H9 (cell line): ENCODE measurements at regions not wholly inside any gene's neighbourhood (a gene's known extent, or its start where the extent isn't known, plus 50 kb on each side); places are given as distances from the start of the nearest gene placed in this dataset.

ENCODE experiments used
- DNase-seq: peaks from one replicate; pipeline ENCODE4 v3.0.0-alpha.2; 2017
- H2AFZ ChIP-seq: one replicate; pipeline ENCODE4 v1.6.1; 2013; ENCODE audit warnings: mild to moderate bottlenecking, low read length, control low read depth, moderate library complexity
- H2AK5ac ChIP-seq: 2 replicates; pipeline ENCODE4 v1.6.1; 2013; ENCODE audit warnings: low read length, control low read depth, mixed read lengths; ENCODE audit not compliant: insufficient read length
- H2BK120ac ChIP-seq: one replicate; pipeline ENCODE4 v1.6.1; 2013; ENCODE audit warnings: low read depth, mild to moderate bottlenecking, low read length, control low read depth, inconsistent platforms; ENCODE audit not compliant: poor library complexity, severe bottlenecking
- H2BK12ac ChIP-seq: 2 replicates; pipeline ENCODE4 v1.6.1; 2013; ENCODE audit warnings: low read length, control low read depth, mixed read lengths, low read depth; ENCODE audit not compliant: insufficient read length
- H2BK15ac ChIP-seq: 2 replicates; pipeline ENCODE4 v1.6.1; 2013; ENCODE audit warnings: low read depth, low read length, control low read depth
- H2BK20ac ChIP-seq: one replicate; pipeline ENCODE4 v1.6.1; 2013; ENCODE audit warnings: low read depth, mild to moderate bottlenecking, low read length, control low read depth, inconsistent platforms; ENCODE audit not compliant: poor library complexity, severe bottlenecking
- H2BK5ac ChIP-seq: 2 replicates; pipeline ENCODE4 v1.6.1; 2013; ENCODE audit warnings: low read length, control low read depth, mixed read lengths; ENCODE audit not compliant: insufficient read length
- H3K14ac ChIP-seq: 2 replicates; pipeline ENCODE4 v1.6.1; 2013; ENCODE audit warnings: low read length, control low read depth; ENCODE audit not compliant: insufficient read depth
- H3K18ac ChIP-seq: 2 replicates; pipeline ENCODE4 v1.6.1; 2013; ENCODE audit warnings: low read depth, mild to moderate bottlenecking, mixed read lengths, low read length, control low read depth; ENCODE audit not compliant: insufficient read length
- H3K23ac ChIP-seq: 2 replicates; pipeline ENCODE4 v1.6.1; 2013; ENCODE audit warnings: low read length, control low read depth, mixed read lengths, low read depth; ENCODE audit not compliant: insufficient read length
- H3K23me2 ChIP-seq: 2 replicates; pipeline ENCODE4 v1.6.1; 2013; ENCODE audit warnings: low read depth, mild to moderate bottlenecking, mixed read lengths, low read length, control low read depth; ENCODE audit not compliant: insufficient read length, poor library complexity, severe bottlenecking
- H3K27ac ChIP-seq: 2 replicates; pipeline ENCODE4 v1.5.1; 2013; ENCODE audit warnings: low read length, control low read depth, mixed read lengths, low read depth; ENCODE audit not compliant: insufficient read length
- H3K27me3 ChIP-seq: 2 replicates; pipeline ENCODE4 v1.6.1; 2013; ENCODE audit warnings: low read length, control low read depth, inconsistent platforms; ENCODE audit not compliant: insufficient read depth
- H3K4ac ChIP-seq: 2 replicates; pipeline ENCODE4 v1.6.1; 2013; ENCODE audit warnings: low read depth, mild to moderate bottlenecking, control low read depth, inconsistent platforms, low read length, moderate library complexity
- H3K4me1 ChIP-seq: 2 replicates; pipeline ENCODE4 v1.6.1; 2013; ENCODE audit warnings: low read length, control low read depth, inconsistent platforms; ENCODE audit not compliant: insufficient read depth
- H3K4me2 ChIP-seq: 2 replicates; pipeline ENCODE4 v1.6.1; 2013; ENCODE audit warnings: low read length, control low read depth, mixed read lengths; ENCODE audit not compliant: insufficient read length, insufficient read depth
- H3K56ac ChIP-seq: 2 replicates; pipeline ENCODE4 v1.6.1; 2013; ENCODE audit warnings: low read depth, mild to moderate bottlenecking, mixed read lengths, low read length, control low read depth; ENCODE audit not compliant: insufficient read length
- H3K79me1 ChIP-seq: 2 replicates; pipeline ENCODE4 v1.6.1; 2013; ENCODE audit warnings: low read depth, mild to moderate bottlenecking, moderate library complexity, low read length, control low read depth, inconsistent platforms; ENCODE audit not compliant: insufficient read depth, poor library complexity, severe bottlenecking
- H3K79me2 ChIP-seq: 2 replicates; pipeline ENCODE4 v1.6.1; 2013; ENCODE audit warnings: low read length, control low read depth, inconsistent platforms; ENCODE audit not compliant: insufficient read depth
- H3K9ac ChIP-seq: 2 replicates; pipeline ENCODE4 v1.6.1; 2013; ENCODE audit warnings: low read length, control low read depth, mixed read lengths; ENCODE audit not compliant: insufficient read length; ENCODE audit errors: extremely low read depth
- H3K9me3 ChIP-seq: one replicate; pipeline ENCODE4 v1.6.1; 2013; ENCODE audit warnings: low read depth, low read length, inconsistent platforms; ENCODE audit not compliant: control insufficient read depth
- H3T11ph ChIP-seq: one replicate; pipeline ENCODE4 v1.6.1; 2013; ENCODE audit warnings: mild to moderate bottlenecking, low read length, control low read depth, inconsistent platforms
- H4K20me1 ChIP-seq: one replicate; pipeline ENCODE4 v1.6.1; 2013; ENCODE audit not compliant: control insufficient read depth, insufficient read length, insufficient read depth
- H4K5ac ChIP-seq: 2 replicates; pipeline ENCODE4 v1.6.1; 2013; ENCODE audit warnings: low read depth, mild to moderate bottlenecking, mixed read lengths, low read length, control low read depth; ENCODE audit not compliant: insufficient read length
- H4K8ac ChIP-seq: replicated peaks from 2 replicates; pipeline ENCODE4 v1.6.1; 2013; ENCODE audit warnings: low read length, control low read depth, mixed read lengths, low read depth; ENCODE audit not compliant: insufficient read length
- H4K91ac ChIP-seq: 2 replicates; pipeline ENCODE4 v1.6.1; 2013; ENCODE audit warnings: low read depth, mild to moderate bottlenecking, moderate library complexity, mixed read lengths, low read length, control low read depth; ENCODE audit not compliant: insufficient read length
- H3K27ac Mint-ChIP-seq, 3 experiments: 2 replicates in 2 of 3; 3 replicates in 1 of 3; pipeline ENCODE4 v1.8.0; 2020 to 2021; ENCODE audit warnings: mixed read lengths in 3 of 3, mild to moderate bottlenecking in 1 of 3, moderate library complexity in 1 of 3
- H3K27me3 Mint-ChIP-seq: 2 replicates; pipeline ENCODE4 v1.8.0; 2021; ENCODE audit warnings: low read depth, mild to moderate bottlenecking, moderate library complexity, mixed read lengths
- H3K36me3 Mint-ChIP-seq, 3 experiments: 2 replicates in 2 of 3; 3 replicates in 1 of 3; pipeline ENCODE4 v1.8.0; 2020 to 2021; ENCODE audit warnings: low read depth in 3 of 3, mixed read lengths in 3 of 3; ENCODE audit not compliant: insufficient read depth in 1 of 3
- H3K4me1 Mint-ChIP-seq, 2 experiments: 2 replicates each; pipeline ENCODE4 v1.8.0; 2020; ENCODE audit warnings: mixed read lengths in 2 of 2
- H3K4me3 Mint-ChIP-seq, 2 experiments: 2 replicates in 1 of 2; 3 replicates in 1 of 2; pipeline ENCODE4 v1.8.0; 2020 to 2021; ENCODE audit warnings: mild to moderate bottlenecking in 2 of 2, mixed read lengths in 2 of 2, moderate library complexity in 1 of 2
- H3K9me3 Mint-ChIP-seq, 2 experiments: 2 replicates in 1 of 2; 3 replicates in 1 of 2; pipeline ENCODE4 v1.8.0; 2020; ENCODE audit warnings: mild to moderate bottlenecking in 2 of 2, mixed read lengths in 2 of 2, moderate library complexity in 1 of 2
- CTCF ChIP-seq: fragments of 200-600 bp; sonication (generic); conservative IDR thresholded peaks from 3 replicates; pipeline ENCODE4 v1.8.0; 2021; ENCODE audit warnings: antibody characterized with exemption, mild to moderate bottlenecking
- WGBS: extraction: QIAGEN DNeasy Blood & Tissue Kit; methylation state at CpG from one replicate; pipeline ENCODE4 v1.1.7; 2013; ENCODE audit warnings: missing lambda C conversion rate, low lambda C conversion rate, mixed read lengths; ENCODE audit not compliant: insufficient read length; ENCODE audit errors: extremely low coverage; 5-methylcytosine and 5-hydroxymethylcytosine counted together

GRCh38 chr2:235229236-235229635 is 264.6 kb upstream of the AGAP1 start:
- Histone ChIP-seq H3K9me3 (no peaks in the 10 kb centered on the region), H3T11ph (no peak overlapping the region), H3K4ac (no peak overlapping the region), H3K79me2 (no peaks in the 10 kb centered on the region), H2BK120ac (no peak overlapping the region), H3K4me1 (no peaks in the 10 kb centered on the region), H3K27ac (no peak overlapping the region), H2AFZ (no peak overlapping the region), H3K79me1 (no peaks in the 10 kb centered on the region), H4K20me1 (no peaks in the 10 kb centered on the region), H2BK20ac (no peak overlapping the region), H4K91ac (no peak overlapping the region), H4K5ac (no peak overlapping the region), H3K18ac (no peak overlapping the region), H4K8ac (no peak overlapping the region), H3K4me2 (no peak overlapping the region), H3K14ac (no peak overlapping the region), H2BK12ac (no peak overlapping the region), H3K9ac (no peak overlapping the region), H3K23ac (no peak overlapping the region), H3K27me3 (no peaks in the 10 kb centered on the region), H3K56ac (no peak overlapping the region), H3K23me2 (no peaks in the 10 kb centered on the region), H2AK5ac (no peak overlapping the region), H2BK5ac (no peak overlapping the region), H2BK15ac (no peak overlapping the region)
- H3K4me3 Mint-ChIP-seq = no peak overlapping the region
- H3K27me3 Mint-ChIP-seq = peaks cover 29% of the 10 kb centered on the region
- no CpG with 5 or more reads among the region's 3 CpGs for WGBS
- no peak overlapping the region for H3K27ac Mint-ChIP-seq
- H3K4me1 Mint-ChIP-seq = no peaks in the 10 kb centered on the region
- H3K36me3 Mint-ChIP-seq = no peaks in the 10 kb centered on the region
- H3K9me3 Mint-ChIP-seq = 0 out of 5 replicates have a peak, but pooled peaks cover 0 to 4% of the 10 kb centered on the region in 2 experiments
- DNase-seq = no peak
- no peak for TF ChIP-seq CTCF
